ENCODE measurements at regions not wholly inside any gene's neighbourhood (a gene's known extent, or its start where the extent isn't known, plus 50 kb on each side); places are given as distances from the start of the nearest gene placed in this dataset.

DNA sequence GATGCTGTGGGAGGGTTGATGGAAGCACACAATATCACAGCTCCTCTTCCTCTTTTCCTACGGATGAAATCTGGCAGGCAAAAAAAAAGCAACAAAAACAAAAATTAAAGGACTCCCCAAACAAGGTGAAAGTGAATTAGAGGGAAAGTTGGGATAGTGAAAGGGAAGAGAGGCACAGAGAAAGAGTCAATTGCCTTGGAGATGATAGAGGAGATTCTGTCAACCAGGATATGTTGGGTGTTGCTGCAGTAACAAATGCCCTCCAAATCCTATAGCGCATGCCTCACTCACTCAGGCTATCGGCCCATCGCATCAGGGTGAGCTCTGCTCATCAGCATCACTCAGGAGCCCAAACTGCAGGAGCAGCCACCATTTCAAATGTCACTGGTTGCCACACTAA, 119.1 kb downstream of the DLEU7 start:
- TF ChIP-seq, protein P1, sequence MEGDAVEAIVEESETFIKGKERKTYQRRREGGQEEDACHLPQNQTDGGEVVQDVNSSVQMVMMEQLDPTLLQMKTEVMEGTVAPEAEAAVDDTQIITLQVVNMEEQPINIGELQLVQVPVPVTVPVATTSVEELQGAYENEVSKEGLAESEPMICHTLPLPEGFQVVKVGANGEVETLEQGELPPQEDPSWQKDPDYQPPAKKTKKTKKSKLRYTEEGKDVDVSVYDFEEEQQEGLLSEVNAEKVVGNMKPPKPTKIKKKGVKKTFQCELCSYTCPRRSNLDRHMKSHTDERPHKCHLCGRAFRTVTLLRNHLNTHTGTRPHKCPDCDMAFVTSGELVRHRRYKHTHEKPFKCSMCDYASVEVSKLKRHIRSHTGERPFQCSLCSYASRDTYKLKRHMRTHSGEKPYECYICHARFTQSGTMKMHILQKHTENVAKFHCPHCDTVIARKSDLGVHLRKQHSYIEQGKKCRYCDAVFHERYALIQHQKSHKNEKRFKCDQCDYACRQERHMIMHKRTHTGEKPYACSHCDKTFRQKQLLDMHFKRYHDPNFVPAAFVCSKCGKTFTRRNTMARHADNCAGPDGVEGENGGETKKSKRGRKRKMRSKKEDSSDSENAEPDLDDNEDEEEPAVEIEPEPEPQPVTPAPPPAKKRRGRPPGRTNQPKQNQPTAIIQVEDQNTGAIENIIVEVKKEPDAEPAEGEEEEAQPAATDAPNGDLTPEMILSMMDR (IDR thresholded peaks at IDR 0.05): no peak
- TF ChIP-seq POLR2A (IDR thresholded peaks at IDR 0.05): no peak

Data from heart left ventricle (tissue), 13 donors.